Neural cell (in vitro differentiated cells): ENCODE measurements at regions not wholly inside any gene's neighbourhood (a gene's known extent, or its start where the extent isn't known, plus 50 kb on each side); places are given as distances from the start of the nearest gene placed in this dataset.

Experiments used
- EP300 ChIP-seq: fragments of 450-650 bp; conservative IDR thresholded peaks from 2 replicates; pipeline ENCODE4 v1.6.1; 2014; ENCODE audit warnings: antibody characterized with exemption, mild to moderate bottlenecking, moderate library complexity; ENCODE audit not compliant: poor library complexity, severe bottlenecking
- MXI1 ChIP-seq: fragments of 450-650 bp; conservative IDR thresholded peaks from 2 replicates; pipeline ENCODE4 v1.6.1; 2014; ENCODE audit warnings: antibody characterized with exemption, mild to moderate bottlenecking; ENCODE audit not compliant: poor library complexity, severe bottlenecking
- TAF1 ChIP-seq: IDR thresholded peaks from 2 replicates; pipeline ENCODE4 v1.6.1; 2012; ENCODE audit warnings: low read depth
- TF ChIP-seq, protein P1 (sequence below): fragments of 450-650 bp; IDR thresholded peaks from 2 replicates; pipeline ENCODE4 v1.5.1; 2014; ENCODE audit warnings: antibody characterized with exemption, mild to moderate bottlenecking, moderate library complexity; ENCODE audit not compliant: poor library complexity, severe bottlenecking

DNA sequence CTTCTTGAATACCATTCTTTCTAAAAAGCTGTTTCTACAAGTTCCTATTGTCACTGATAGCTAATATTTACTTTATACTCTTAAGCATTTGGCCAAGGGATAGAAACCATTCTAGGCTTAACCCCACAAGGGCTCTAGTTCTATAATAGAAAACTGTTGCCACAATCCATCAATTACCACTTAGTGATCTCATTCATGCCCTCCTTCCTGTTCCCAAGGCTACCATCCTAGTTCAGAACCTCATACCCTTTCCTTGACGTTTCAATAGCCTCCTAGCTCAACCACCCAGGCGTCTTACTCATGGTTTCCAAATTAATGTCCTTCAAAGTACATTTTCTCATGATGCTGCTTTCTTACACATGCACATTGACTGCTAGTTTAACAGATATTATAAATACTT lies 493.5 kb downstream of the NAV3 start:
- TF ChIP-seq, protein P1, sequence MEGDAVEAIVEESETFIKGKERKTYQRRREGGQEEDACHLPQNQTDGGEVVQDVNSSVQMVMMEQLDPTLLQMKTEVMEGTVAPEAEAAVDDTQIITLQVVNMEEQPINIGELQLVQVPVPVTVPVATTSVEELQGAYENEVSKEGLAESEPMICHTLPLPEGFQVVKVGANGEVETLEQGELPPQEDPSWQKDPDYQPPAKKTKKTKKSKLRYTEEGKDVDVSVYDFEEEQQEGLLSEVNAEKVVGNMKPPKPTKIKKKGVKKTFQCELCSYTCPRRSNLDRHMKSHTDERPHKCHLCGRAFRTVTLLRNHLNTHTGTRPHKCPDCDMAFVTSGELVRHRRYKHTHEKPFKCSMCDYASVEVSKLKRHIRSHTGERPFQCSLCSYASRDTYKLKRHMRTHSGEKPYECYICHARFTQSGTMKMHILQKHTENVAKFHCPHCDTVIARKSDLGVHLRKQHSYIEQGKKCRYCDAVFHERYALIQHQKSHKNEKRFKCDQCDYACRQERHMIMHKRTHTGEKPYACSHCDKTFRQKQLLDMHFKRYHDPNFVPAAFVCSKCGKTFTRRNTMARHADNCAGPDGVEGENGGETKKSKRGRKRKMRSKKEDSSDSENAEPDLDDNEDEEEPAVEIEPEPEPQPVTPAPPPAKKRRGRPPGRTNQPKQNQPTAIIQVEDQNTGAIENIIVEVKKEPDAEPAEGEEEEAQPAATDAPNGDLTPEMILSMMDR, result no peak
- no peak for TF ChIP-seq EP300
- TF ChIP-seq MXI1, result no peak
- no peak for TF ChIP-seq TAF1
